ENCODE measurements at regions not wholly inside any gene's neighbourhood (a gene's known extent, or its start where the extent isn't known, plus 50 kb on each side); places are given as distances from the start of the nearest gene placed in this dataset.

DNA sequence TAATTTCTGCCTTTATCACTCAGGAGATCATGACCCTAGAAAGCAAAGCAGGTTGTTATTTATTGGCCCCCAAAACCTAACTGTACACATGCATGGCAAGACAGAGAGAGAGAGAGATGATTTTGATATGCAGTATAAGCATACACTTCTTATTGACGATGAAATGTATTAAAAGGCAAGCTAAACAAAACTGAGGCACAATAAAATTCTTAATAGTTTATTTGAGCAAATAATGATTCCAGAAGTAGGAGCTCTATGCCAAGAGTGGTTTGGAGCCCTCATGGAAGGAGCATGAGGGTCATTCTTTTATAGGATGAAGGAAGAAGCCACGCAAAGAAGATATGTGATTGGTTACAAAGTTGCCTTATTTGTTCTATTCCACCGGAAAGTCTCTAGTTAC lies 616.0 kb downstream of the FBXO15 start:
- TF ChIP-seq, protein P1, sequence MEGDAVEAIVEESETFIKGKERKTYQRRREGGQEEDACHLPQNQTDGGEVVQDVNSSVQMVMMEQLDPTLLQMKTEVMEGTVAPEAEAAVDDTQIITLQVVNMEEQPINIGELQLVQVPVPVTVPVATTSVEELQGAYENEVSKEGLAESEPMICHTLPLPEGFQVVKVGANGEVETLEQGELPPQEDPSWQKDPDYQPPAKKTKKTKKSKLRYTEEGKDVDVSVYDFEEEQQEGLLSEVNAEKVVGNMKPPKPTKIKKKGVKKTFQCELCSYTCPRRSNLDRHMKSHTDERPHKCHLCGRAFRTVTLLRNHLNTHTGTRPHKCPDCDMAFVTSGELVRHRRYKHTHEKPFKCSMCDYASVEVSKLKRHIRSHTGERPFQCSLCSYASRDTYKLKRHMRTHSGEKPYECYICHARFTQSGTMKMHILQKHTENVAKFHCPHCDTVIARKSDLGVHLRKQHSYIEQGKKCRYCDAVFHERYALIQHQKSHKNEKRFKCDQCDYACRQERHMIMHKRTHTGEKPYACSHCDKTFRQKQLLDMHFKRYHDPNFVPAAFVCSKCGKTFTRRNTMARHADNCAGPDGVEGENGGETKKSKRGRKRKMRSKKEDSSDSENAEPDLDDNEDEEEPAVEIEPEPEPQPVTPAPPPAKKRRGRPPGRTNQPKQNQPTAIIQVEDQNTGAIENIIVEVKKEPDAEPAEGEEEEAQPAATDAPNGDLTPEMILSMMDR (IDR thresholded peaks at IDR 0.05), result no peak
- no peak for TF ChIP-seq ZFX (IDR thresholded peaks at IDR 0.05; ENCODE audit: borderline replicate concordance)

All from 22Rv1 (cell line).